ENCODE measurements at regions not wholly inside any gene's neighbourhood (a gene's known extent, or its start where the extent isn't known, plus 50 kb on each side); places are given as distances from the start of the nearest gene placed in this dataset.

DNA sequence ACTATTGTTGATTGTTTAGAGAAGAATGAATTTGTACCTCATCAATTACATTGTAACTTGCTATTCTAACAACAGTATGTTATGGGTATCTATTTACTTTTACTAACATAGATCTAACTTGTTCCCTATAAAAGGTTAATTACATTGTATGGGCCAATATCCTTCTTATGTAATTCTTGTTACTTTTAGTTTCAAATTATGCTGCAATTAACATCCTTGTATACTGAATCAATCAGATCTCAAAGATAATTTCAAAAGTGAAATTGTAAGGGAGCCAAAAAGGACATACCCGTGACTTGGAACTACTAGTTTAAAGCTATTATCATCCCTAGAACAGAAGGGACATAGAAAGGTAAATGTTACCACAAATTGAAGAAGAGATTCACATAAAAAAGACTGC, 79.9 kb upstream of the RIT2 start:
- ChIA-PET POLR2A (no interaction called here), CTCF (no interaction called here)
- DNase-seq (ENCODE audit: low spot score) = no peak
- no peak overlapping the region for H3K27ac Mint-ChIP-seq
- no peaks in the 10 kb centered on the region for H3K36me3 Mint-ChIP-seq
- ATAC-seq = no peak
- no peak overlapping the region for H3K4me3 Mint-ChIP-seq
- no peaks in the 10 kb centered on the region for H3K27me3 Mint-ChIP-seq (ENCODE audit: low read depth)
- TF ChIP-seq SMAD4 (CRISPR knock-in tag; IDR thresholded peaks at IDR 0.05) (no peak), SMAD3 (CRISPR knock-in tag; IDR thresholded peaks at IDR 0.05; ENCODE audit: borderline replicate concordance) (no peak), GRHL2 (CRISPR knock-in tag; IDR thresholded peaks at IDR 0.05; ENCODE audit: insufficient replicate concordance, severe bottlenecking) (no peak), CBFB (CRISPR knock-in tag; IDR thresholded peaks at IDR 0.05; ENCODE audit: low read depth) (no peak), EMX1 (CRISPR knock-in tag; IDR thresholded peaks at IDR 0.05) (no peak), FOXJ3 (CRISPR knock-in tag; IDR thresholded peaks at IDR 0.05; ENCODE audit: borderline replicate concordance) (no peak), NR3C1 (CRISPR knock-in tag; conservative IDR thresholded peaks at IDR 0.05; ENCODE audit: low read depth) (no peak), PRRX2 (CRISPR knock-in tag; IDR thresholded peaks at IDR 0.05) (no peak), KAT7 (CRISPR knock-in tag; IDR thresholded peaks at IDR 0.05; ENCODE audit: borderline replicate concordance) (no peak), ZNF263 (CRISPR knock-in tag; IDR thresholded peaks at IDR 0.05; ENCODE audit: low read depth) (no peak), SOX15 (CRISPR knock-in tag; IDR thresholded peaks at IDR 0.05) (no peak), IRF2 (CRISPR knock-in tag; IDR thresholded peaks at IDR 0.05; ENCODE audit: borderline replicate concordance, low read depth) (no peak)
- TF ChIP-seq, protein P1, sequence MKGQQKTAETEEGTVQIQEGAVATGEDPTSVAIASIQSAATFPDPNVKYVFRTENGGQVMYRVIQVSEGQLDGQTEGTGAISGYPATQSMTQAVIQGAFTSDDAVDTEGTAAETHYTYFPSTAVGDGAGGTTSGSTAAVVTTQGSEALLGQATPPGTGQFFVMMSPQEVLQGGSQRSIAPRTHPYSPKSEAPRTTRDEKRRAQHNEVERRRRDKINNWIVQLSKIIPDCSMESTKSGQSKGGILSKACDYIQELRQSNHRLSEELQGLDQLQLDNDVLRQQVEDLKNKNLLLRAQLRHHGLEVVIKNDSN (CRISPR knock-in tag; IDR thresholded peaks at IDR 0.05) = no peak
- TF ChIP-seq, protein P2, sequence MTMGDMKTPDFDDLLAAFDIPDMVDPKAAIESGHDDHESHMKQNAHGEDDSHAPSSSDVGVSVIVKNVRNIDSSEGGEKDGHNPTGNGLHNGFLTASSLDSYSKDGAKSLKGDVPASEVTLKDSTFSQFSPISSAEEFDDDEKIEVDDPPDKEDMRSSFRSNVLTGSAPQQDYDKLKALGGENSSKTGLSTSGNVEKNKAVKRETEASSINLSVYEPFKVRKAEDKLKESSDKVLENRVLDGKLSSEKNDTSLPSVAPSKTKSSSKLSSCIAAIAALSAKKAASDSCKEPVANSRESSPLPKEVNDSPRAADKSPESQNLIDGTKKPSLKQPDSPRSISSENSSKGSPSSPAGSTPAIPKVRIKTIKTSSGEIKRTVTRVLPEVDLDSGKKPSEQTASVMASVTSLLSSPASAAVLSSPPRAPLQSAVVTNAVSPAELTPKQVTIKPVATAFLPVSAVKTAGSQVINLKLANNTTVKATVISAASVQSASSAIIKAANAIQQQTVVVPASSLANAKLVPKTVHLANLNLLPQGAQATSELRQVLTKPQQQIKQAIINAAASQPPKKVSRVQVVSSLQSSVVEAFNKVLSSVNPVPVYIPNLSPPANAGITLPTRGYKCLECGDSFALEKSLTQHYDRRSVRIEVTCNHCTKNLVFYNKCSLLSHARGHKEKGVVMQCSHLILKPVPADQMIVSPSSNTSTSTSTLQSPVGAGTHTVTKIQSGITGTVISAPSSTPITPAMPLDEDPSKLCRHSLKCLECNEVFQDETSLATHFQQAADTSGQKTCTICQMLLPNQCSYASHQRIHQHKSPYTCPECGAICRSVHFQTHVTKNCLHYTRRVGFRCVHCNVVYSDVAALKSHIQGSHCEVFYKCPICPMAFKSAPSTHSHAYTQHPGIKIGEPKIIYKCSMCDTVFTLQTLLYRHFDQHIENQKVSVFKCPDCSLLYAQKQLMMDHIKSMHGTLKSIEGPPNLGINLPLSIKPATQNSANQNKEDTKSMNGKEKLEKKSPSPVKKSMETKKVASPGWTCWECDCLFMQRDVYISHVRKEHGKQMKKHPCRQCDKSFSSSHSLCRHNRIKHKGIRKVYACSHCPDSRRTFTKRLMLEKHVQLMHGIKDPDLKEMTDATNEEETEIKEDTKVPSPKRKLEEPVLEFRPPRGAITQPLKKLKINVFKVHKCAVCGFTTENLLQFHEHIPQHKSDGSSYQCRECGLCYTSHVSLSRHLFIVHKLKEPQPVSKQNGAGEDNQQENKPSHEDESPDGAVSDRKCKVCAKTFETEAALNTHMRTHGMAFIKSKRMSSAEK (CRISPR knock-in tag; IDR thresholded peaks at IDR 0.05; ENCODE audit: borderline replicate concordance) = no peak
- TF ChIP-seq, protein P3, sequence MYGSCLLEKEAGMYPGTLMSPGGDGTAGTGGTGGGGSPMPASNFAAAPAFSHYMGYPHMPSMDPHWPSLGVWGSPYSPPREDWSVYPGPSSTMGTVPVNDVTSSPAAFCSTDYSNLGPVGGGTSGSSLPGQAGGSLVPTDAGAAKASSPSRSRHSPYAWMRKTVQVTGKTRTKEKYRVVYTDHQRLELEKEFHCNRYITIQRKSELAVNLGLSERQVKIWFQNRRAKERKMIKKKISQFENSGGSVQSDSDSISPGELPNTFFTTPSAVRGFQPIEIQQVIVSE (CRISPR knock-in tag; IDR thresholded peaks at IDR 0.05; ENCODE audit: borderline replicate concordance) = no peak
- TF ChIP-seq, protein P4, sequence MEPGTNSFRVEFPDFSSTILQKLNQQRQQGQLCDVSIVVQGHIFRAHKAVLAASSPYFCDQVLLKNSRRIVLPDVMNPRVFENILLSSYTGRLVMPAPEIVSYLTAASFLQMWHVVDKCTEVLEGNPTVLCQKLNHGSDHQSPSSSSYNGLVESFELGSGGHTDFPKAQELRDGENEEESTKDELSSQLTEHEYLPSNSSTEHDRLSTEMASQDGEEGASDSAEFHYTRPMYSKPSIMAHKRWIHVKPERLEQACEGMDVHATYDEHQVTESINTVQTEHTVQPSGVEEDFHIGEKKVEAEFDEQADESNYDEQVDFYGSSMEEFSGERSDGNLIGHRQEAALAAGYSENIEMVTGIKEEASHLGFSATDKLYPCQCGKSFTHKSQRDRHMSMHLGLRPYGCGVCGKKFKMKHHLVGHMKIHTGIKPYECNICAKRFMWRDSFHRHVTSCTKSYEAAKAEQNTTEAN (CRISPR knock-in tag; IDR thresholded peaks at IDR 0.05) = no peak
- no peaks in the 10 kb centered on the region for H3K9me3 Mint-ChIP-seq
- peaks cover 2% of the 10 kb centered on the region; the same call in 1 of the 2 replicates for H3K4me1 Mint-ChIP-seq

DNA sequence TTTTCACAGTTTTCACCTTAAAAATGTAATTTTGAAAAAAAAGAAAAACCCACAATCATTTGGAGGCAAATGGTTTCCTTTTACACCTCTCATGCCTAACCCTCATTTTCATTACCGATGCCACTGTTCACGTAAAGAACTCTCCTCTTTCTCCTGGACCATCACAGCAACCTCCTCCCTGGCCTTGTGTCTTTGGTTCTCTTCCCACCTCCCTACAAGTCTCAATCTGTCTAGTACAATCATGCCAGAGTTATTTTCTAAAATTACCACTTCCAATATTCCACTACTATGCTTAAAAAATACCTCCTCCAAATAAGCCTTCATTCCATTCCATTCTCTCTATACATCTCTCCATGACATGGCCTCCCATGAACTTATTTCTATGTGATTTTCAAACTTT, 77.9 kb upstream of the RIT2 start:
- Mint-ChIP-seq H3K36me3 (no peaks in the 10 kb centered on the region), H3K27me3 (ENCODE audit: low read depth) (no peaks in the 10 kb centered on the region), H3K4me1 (peaks cover 5% of the 10 kb centered on the region), H3K4me3 (no peak overlapping the region), H3K27ac (no peak overlapping the region), H3K9me3 (no peaks in the 10 kb centered on the region)
- ChIA-PET POLR2A (no interaction called here), CTCF (no interaction called here)
- DNase-seq (ENCODE audit: low spot score) (no peak), ATAC-seq (no peak)
- TF ChIP-seq KAT7 (CRISPR knock-in tag; IDR thresholded peaks at IDR 0.05; ENCODE audit: borderline replicate concordance) (no peak), ZNF396 (CRISPR knock-in tag; IDR thresholded peaks at IDR 0.05; ENCODE audit: borderline replicate concordance) (no peak), NFE2L1 (CRISPR knock-in tag; IDR thresholded peaks at IDR 0.05) (no peak), OVOL2 (CRISPR knock-in tag; IDR thresholded peaks at IDR 0.05; ENCODE audit: borderline replicate concordance) (no peak)
- TF ChIP-seq, protein P5, sequence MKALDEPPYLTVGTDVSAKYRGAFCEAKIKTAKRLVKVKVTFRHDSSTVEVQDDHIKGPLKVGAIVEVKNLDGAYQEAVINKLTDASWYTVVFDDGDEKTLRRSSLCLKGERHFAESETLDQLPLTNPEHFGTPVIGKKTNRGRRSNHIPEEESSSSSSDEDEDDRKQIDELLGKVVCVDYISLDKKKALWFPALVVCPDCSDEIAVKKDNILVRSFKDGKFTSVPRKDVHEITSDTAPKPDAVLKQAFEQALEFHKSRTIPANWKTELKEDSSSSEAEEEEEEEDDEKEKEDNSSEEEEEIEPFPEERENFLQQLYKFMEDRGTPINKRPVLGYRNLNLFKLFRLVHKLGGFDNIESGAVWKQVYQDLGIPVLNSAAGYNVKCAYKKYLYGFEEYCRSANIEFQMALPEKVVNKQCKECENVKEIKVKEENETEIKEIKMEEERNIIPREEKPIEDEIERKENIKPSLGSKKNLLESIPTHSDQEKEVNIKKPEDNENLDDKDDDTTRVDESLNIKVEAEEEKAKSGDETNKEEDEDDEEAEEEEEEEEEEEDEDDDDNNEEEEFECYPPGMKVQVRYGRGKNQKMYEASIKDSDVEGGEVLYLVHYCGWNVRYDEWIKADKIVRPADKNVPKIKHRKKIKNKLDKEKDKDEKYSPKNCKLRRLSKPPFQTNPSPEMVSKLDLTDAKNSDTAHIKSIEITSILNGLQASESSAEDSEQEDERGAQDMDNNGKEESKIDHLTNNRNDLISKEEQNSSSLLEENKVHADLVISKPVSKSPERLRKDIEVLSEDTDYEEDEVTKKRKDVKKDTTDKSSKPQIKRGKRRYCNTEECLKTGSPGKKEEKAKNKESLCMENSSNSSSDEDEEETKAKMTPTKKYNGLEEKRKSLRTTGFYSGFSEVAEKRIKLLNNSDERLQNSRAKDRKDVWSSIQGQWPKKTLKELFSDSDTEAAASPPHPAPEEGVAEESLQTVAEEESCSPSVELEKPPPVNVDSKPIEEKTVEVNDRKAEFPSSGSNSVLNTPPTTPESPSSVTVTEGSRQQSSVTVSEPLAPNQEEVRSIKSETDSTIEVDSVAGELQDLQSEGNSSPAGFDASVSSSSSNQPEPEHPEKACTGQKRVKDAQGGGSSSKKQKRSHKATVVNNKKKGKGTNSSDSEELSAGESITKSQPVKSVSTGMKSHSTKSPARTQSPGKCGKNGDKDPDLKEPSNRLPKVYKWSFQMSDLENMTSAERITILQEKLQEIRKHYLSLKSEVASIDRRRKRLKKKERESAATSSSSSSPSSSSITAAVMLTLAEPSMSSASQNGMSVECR (CRISPR knock-in tag; IDR thresholded peaks at IDR 0.05; ENCODE audit: borderline replicate concordance) = no peak
- TF ChIP-seq, protein P6, sequence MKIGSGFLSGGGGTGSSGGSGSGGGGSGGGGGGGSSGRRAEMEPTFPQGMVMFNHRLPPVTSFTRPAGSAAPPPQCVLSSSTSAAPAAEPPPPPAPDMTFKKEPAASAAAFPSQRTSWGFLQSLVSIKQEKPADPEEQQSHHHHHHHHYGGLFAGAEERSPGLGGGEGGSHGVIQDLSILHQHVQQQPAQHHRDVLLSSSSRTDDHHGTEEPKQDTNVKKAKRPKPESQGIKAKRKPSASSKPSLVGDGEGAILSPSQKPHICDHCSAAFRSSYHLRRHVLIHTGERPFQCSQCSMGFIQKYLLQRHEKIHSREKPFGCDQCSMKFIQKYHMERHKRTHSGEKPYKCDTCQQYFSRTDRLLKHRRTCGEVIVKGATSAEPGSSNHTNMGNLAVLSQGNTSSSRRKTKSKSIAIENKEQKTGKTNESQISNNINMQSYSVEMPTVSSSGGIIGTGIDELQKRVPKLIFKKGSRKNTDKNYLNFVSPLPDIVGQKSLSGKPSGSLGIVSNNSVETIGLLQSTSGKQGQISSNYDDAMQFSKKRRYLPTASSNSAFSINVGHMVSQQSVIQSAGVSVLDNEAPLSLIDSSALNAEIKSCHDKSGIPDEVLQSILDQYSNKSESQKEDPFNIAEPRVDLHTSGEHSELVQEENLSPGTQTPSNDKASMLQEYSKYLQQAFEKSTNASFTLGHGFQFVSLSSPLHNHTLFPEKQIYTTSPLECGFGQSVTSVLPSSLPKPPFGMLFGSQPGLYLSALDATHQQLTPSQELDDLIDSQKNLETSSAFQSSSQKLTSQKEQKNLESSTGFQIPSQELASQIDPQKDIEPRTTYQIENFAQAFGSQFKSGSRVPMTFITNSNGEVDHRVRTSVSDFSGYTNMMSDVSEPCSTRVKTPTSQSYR (CRISPR knock-in tag; IDR thresholded peaks at IDR 0.05) = no peak
- TF ChIP-seq, protein P3 (CRISPR knock-in tag; IDR thresholded peaks at IDR 0.05; ENCODE audit: borderline replicate concordance) = no peak

Measured in WTC11 (cell line).